Endothelial cell (in vitro differentiated cells): ENCODE measurements at regions not wholly inside any gene's neighbourhood (a gene's known extent, or its start where the extent isn't known, plus 50 kb on each side); places are given as distances from the start of the nearest gene placed in this dataset.

Experiments used
- DNase-seq: peaks from one replicate; pipeline ENCODE4 v3.0.0; 2021; ENCODE audit warnings: low spot score
- H3K27ac Mint-ChIP-seq: one replicate; pipeline ENCODE4 v1.8.0; 2021; ENCODE audit warnings: mixed read lengths, inconsistent platforms; ENCODE audit not compliant: unreplicated experiment
- H3K27me3 Mint-ChIP-seq: one replicate; pipeline ENCODE4 v1.8.0; 2021; ENCODE audit warnings: mild to moderate bottlenecking, moderate library complexity, mixed read lengths, inconsistent platforms; ENCODE audit not compliant: unreplicated experiment
- H3K36me3 Mint-ChIP-seq: one replicate; pipeline ENCODE4 v1.8.0; 2021; ENCODE audit warnings: mild to moderate bottlenecking, low read depth, mixed read lengths, inconsistent platforms; ENCODE audit not compliant: unreplicated experiment
- H3K4me1 Mint-ChIP-seq: one replicate; pipeline ENCODE4 v1.8.0; 2021; ENCODE audit warnings: mild to moderate bottlenecking, mixed read lengths, inconsistent platforms; ENCODE audit not compliant: unreplicated experiment
- H3K4me3 Mint-ChIP-seq: one replicate; pipeline ENCODE4 v1.8.0; 2021; ENCODE audit warnings: mild to moderate bottlenecking, mixed read lengths, inconsistent platforms; ENCODE audit not compliant: unreplicated experiment
- H3K9me3 Mint-ChIP-seq: one replicate; pipeline ENCODE4 v1.8.0; 2021; ENCODE audit warnings: mixed read lengths, inconsistent platforms; ENCODE audit not compliant: unreplicated experiment
- CTCF ChIP-seq: fragments of 200-600 bp; sonication (generic); IDR thresholded peaks from one replicate; pipeline ENCODE4 v1.5.0; 2021; ENCODE audit warnings: antibody characterized with exemption; ENCODE audit not compliant: unreplicated experiment

GRCh38 chr2:236970656-236971010, 115.1 kb upstream of the COPS8 start:
- Mint-ChIP-seq H3K4me1 (no peaks in the 10 kb centered on the region), H3K9me3 (no peaks in the 10 kb centered on the region), H3K27me3 (peaks cover 3% of the 10 kb centered on the region), H3K27ac (no peak overlapping the region), H3K36me3 (no peaks in the 10 kb centered on the region), H3K4me3 (no peak overlapping the region)
- no peak for TF ChIP-seq CTCF
- no peak for DNase-seq

- Mint-ChIP-seq H3K27ac (no peak overlapping the region), H3K4me3 (no peak overlapping the region), H3K36me3 (no peaks in the 10 kb centered on the region), H3K4me1 (no peaks in the 10 kb centered on the region), H3K27me3 (peaks cover 3% of the 10 kb centered on the region), H3K9me3 (no peaks in the 10 kb centered on the region)
- no peak for TF ChIP-seq CTCF
- no peak for DNase-seq
Observed at GRCh38 chr2:236971131-236971821, 114.4 kb upstream of the COPS8 start.

- Mint-ChIP-seq H3K36me3 (no peaks in the 10 kb centered on the region), H3K9me3 (no peaks in the 10 kb centered on the region), H3K4me3 (no peak overlapping the region), H3K27me3 (peaks cover 3% of the 10 kb centered on the region), H3K27ac (no peak overlapping the region), H3K4me1 (no peaks in the 10 kb centered on the region)
- DNase-seq = no peak
- TF ChIP-seq CTCF = no peak
Observed at GRCh38 chr2:236971919-236972381, 113.7 kb upstream of the COPS8 start.

- no peak for TF ChIP-seq CTCF
- peaks cover 4% of the 10 kb centered on the region for H3K27me3 Mint-ChIP-seq
- no peaks in the 10 kb centered on the region for H3K4me1 Mint-ChIP-seq
- H3K36me3 Mint-ChIP-seq = no peaks in the 10 kb centered on the region
- no peak overlapping the region for H3K4me3 Mint-ChIP-seq
- H3K9me3 Mint-ChIP-seq = no peaks in the 10 kb centered on the region
- DNase-seq = no peak
- no peak overlapping the region for H3K27ac Mint-ChIP-seq
Observed at GRCh38 chr2:236972491-236973342, 113.0 kb upstream of the COPS8 start.
